ENCODE measurements at regions not wholly inside any gene's neighbourhood (a gene's known extent, or its start where the extent isn't known, plus 50 kb on each side); places are given as distances from the start of the nearest gene placed in this dataset.
"Not testable (repeated sequence)": the region's sequence is repeated elsewhere in the genome, so short reads cannot be mapped to it uniquely, and the experiment has no call there.

- DNase-seq = no peak
These were observed 100.5 kb upstream of the SNX2 start for GRCh38 chr5:122674385-122674784.

DNA sequence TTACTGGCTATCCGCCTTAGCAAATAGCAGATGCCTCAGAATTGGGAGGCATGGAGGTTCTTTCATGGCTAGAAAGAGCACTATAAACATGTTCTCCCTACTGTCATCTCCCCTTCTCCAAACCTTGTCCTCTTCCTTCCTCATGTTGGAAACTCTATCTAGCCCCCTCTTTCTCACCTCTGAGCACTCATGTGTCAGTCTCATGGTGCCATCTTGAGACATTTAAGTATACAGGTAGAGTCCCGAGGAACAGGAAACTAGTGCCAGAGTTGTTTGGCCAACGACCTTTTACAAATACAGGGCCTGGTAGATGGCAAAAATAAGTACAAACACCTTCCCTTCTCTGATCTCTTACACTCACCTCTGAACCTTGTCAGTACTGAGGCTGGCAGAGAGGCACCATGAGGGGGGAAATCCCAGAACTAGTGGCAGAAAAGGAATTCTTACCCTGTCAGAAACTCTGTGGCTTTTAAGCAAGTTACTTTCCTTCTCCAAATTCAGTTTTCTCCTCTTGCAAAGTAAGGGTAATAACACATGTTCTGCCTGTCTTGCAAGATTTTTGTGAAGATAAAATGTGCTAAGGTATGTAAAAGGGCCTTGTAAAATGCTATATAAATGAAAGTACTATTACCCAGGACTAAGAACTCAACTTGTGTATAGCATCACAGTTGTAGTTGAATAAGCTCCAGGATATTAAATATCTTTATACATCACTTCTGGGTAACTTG lies 94.1 kb upstream of the SNX2 start:
- DNase-seq = no peak

- no peak for DNase-seq
These were observed 91.2 kb upstream of the SNX2 start for GRCh38 chr5:122683631-122684030.

DNA sequence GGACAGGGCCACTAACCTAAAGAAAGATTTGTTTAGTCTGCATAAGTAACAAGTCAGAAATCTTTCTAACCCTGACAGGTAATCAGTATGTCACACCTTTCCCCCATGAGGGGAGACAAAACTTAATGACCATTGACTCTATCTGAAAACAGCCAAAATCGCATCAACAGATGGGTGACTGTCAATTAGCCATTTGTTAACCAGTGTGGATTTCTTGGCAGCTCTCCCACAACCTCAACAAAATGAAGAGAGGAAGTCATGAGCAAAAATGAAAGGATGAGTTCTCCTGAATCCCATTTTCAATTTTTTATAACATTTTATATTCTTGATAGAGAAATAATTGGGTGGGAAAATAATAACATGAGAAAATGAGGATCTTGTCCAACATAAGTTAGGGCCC lies 84.6 kb upstream of the SNX2 start:
- no peak for DNase-seq

DNA sequence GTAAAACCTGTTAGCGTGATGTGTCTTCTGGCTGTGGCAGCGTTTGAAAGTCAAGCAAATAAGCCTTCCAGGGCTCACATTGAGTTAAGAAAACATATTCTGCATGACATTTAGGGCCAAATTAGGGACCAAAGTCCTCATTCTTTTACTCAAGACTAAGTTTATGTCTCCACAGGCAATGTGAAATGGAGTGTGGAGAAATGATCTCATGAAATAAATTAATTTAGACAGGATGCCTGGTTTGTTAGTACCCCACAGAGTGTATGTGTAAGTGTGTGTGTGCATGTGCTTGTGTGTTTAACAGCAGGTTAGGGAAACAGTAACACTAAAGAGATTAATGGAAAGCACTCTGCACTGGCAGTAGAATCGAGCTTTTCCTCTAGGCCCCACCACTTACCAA lies 82.9 kb upstream of the SNX2 start:
- DNase-seq = no peak

GRCh38 chr5:122693963-122694362 lies 80.9 kb upstream of the SNX2 start:
- no peak for DNase-seq

- no peak for DNase-seq
These were observed 80.0 kb upstream of the SNX2 start for GRCh38 chr5:122694884-122695283.

GRCh38 chr5:122696735-122697134 lies 78.1 kb upstream of the SNX2 start:
- not testable (repeated sequence) for DNase-seq

DNA sequence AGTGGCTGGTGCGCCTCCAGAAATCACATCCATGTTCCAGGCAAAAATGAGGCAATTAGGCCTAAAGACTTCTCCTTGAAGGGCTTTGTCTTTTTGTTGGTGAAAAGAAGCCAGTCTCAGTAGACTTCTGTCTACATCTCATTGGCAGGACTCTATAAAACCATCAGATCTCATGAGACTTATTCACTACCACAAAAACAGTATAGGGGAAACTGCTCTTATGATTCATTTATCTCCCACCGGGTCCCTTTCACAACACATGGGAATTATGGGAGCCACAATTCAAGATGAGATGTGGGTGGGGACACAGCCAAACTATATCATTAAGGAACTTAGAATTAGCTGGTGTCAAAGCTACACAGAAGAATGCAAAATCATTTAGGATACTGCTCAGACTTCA lies 77.7 kb upstream of the SNX2 start:
- no peak for DNase-seq

DNA sequence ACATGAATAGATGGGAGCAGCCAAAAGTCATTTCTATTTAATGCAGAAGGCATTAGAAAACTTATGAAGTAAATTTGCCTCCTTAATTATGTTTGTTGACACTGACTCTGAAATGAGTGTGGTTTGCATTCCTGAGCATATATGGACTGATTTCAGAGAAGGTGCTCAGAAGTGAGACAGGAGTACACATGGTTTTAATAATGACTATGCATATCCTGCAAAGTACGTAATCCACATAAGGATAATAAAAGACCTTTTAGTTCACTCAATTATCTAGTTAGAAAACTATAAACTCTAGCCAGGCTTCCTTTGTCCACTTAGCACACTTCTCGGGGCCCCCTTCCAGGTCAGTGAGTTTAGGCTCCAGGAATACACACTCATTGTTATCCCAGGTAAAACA lies 75.7 kb upstream of the SNX2 start:
- DNase-seq = no peak

DNA sequence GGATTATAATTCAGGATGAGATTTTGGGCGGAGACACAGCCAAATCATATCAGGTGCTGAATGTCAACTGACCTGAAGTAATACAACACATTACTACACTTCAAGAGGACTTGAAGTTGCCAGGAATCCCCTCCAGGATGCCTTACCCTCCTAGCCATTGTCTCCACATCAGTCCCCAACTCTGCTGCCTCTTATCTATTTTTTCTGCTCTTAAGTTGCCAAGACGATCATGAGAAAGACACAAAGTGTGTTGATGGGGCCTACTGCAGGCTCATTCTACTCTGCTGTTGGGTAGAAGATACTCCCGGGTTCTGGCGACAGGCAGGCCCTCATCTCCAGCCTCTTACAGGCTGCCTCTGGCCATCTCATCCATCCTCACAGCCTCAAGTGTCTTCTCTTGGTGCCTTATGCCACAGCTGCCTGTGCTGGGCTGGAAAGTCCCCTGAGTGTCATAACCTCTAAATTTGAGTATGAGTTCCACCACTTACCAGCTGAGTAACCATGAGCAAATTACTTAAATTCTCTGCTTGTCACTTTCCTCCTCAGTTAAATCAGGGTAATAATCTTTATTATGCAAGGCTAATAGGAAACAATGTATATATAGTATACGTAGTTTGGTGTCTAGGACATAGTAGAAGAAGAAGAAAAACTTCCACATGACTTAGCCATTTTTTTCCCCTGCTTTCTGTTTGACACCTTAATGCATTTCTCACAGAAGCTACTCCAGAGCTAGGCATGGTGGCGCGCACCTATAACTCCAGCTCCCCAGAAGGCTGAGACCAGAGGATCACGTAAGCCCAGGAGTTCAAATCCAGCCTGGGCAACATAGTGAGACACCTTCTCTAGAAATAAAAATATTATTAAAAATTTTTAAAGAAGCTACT lies 73.0 kb upstream of the SNX2 start:
- DNase-seq = no peak

GRCh38 chr5:122702524-122702875 lies 72.4 kb upstream of the SNX2 start:
- no peak for DNase-seq

- DNase-seq = no peak
These were observed 71.7 kb upstream of the SNX2 start for GRCh38 chr5:122703203-122703602.

DNA sequence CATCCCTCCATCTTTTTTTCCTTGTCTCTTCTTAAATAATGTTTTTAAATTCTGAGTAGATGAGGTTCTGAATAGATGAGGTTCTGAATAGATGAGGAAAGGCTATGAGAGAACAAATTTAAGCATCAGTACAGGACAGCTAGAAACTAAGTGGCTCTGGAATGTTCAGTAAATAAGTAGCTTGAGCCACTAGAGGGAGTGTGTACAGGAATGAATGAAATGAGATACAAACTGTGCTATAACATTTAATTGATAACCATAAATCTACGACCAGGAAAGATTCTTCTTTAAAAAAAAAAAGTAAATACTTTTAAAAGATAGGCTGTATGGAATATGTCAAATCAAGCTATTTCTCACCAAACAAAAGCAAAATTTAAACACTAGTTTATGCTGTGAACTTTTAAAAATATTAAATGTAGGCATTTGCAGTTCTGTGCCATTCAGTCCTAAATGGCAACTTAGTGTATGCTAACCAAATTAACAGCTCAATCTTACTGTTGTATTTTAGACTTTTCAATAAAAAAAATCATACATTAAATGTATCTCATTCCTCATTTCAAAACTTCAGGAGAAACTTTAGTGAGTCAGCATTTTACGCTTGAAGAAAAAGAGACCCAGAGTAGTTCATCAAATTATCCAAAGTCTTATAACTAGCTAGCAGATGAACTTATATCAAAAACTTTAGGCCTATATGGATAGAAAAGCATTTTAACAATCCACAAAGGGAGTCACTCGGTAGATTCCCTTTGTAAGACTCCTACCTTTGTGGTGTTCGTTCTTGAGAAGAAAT lies 70.4 kb upstream of the SNX2 start:
- no peak for DNase-seq

GRCh38 chr5:122705851-122706250 lies 69.0 kb upstream of the SNX2 start:
- DNase-seq = no peak

DNA sequence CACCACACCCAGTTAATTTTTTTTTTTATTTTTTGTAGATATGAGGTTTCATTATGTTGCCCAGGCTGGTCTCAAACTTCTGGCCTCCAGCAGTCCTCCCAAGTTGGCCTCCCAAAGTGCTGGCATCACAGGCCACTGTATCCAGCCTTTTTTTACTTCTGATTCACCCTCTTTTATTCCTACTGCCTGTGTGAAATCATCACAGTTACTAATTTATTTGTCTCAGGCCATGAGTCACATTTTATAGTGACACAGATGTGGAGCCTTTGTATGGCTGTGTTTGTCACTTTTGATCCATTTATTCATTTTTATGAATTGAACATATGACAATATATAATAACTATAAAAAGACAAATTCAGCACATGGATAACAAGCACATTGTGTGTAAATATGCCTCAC lies 67.1 kb upstream of the SNX2 start:
- DNase-seq = no peak

DNA sequence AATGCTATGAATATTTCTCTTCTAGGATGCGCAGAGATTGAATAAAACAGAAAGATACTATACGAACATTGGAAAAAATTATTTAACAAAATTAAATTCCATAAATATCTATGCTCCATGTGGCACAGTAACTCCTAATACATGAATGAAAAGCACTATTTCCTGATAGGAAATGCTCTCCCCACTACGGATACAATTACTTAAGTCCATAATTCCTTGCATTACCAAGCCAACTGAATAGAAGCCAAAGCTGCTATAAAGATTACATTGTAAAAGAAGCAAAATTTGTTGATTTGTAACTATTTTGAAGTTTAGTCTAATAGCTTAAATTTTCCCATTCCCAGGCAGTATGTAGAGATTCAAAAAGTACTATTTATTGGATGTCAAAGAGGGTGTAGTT lies 61.8 kb upstream of the SNX2 start:
- DNase-seq = no peak

DNA sequence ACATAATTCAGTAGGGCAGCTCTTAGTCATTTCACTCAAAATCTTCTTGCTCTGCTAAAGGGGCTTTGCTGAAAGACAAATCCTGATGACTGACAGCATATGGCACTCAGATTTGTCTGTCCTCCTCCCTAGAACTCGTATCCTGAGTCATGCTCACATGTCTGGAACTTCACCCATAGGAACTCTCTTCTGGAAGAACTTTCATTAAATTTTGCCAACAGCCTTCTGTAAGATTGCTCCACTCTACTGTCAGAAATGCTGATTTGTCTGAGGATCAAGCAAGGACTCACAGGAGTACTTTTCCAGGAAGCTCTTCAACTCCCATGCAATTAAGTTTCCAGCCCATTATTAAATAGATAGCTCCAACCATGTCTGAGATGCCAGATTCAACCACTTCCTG lies 59.8 kb upstream of the SNX2 start:
- no peak for DNase-seq

DNA sequence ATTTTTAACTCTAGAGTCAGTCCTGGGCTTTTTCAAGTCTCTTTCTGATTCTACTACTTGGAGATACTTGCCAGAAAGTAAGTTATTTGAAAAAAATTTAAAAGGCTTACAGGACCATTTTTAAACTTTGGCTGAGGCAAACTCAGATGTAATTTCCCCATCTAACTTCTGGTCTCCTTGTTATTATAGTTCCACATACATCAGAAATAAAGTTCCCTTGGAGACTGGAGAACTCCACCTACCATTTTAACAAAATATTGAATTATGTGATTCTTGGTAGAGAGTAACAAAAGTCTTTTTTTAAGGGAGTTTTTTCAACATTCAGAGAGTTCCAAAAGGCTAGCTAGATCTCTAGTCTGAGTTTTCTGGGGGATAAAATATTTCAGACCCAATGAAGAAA lies 56.3 kb upstream of the SNX2 start:
- no peak for DNase-seq

DNA sequence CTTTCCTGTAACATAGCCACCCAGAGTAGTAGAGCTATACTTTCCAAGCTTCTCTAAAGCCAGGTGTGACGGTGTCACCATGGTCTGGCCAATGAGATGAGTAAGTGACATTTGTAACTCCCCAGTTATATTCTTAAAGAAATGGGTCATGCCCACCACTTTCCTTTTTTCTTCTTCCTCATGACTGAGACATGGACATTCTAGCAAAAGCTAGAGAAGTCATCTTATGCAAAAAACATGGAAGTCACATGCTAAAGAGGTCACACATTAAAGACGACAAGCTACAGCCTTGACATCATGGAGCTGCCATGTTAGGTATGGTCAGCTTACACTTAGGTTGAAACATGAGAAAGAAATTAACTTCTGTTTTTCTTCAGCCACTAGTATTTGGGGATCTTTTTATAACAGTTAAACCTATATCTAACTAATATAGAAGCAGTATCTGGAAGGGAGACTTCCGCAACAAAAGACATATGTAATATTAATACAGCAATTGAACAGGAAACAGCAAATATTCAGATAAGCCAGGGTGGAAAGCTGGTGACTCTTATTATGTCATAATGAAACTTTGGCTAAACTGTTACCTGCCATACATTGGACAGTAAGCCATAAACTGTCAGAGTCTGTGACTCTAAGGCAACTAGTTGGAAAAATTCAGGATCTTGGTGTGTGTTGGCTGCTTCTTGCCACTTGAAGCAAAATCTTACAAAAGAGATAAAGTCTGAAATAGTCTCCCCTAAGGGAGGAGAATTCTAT lies 54.7 kb upstream of the SNX2 start:
- DNase-seq = no peak

GRCh38 chr5:122721127-122721526 lies 53.8 kb upstream of the SNX2 start:
- DNase-seq = no peak

GRCh38 chr5:122722341-122722740 lies 52.5 kb upstream of the SNX2 start:
- no peak for DNase-seq
